Fibroblast of lung (primary cell): ENCODE measurements at regions not wholly inside any gene's neighbourhood (a gene's known extent, or its start where the extent isn't known, plus 50 kb on each side); places are given as distances from the start of the nearest gene placed in this dataset.

Experiments used
- DNase-seq, 2 donors: peaks; one replicate each; pipeline versions ENCODE4 v3.0.0 to v3.0.0-alpha.2; 2010; ENCODE audit warnings: low read depth in 2 of 2
- H2AFZ ChIP-seq: 2 replicates; pipeline ENCODE4 v1.5.1; 2012; ENCODE audit warnings: low read length, control low read depth, inconsistent platforms
- H3K27ac ChIP-seq: 2 replicates; pipeline ENCODE4 v1.5.1; 2011; ENCODE audit warnings: low read length, control low read depth; ENCODE audit not compliant: insufficient read depth
- H3K27me3 ChIP-seq: 2 replicates; pipeline ENCODE4 v1.5.1; 2011; ENCODE audit warnings: mild to moderate bottlenecking, low read length; ENCODE audit not compliant: control insufficient read depth, insufficient read depth
- H3K36me3 ChIP-seq: 2 replicates; pipeline ENCODE4 v1.5.1; 2011; ENCODE audit warnings: low read length; ENCODE audit not compliant: control insufficient read depth, insufficient read depth
- H3K4me1 ChIP-seq: 2 replicates; pipeline ENCODE4 v1.5.1; 2011; ENCODE audit warnings: low read length; ENCODE audit not compliant: control insufficient read depth, insufficient read depth; ENCODE audit errors: extremely low read depth
- H3K4me2 ChIP-seq: 2 replicates; pipeline ENCODE4 v1.5.1; 2011; ENCODE audit warnings: low read length, control low read depth; ENCODE audit not compliant: insufficient read depth; ENCODE audit errors: extremely low read depth
- H3K4me3 ChIP-seq, 4 experiments: fragments of 200-600 bp in 1 of 4; sonication (generic) in 1 of 4; replicated peaks in 1 of 4; 2 replicates each; pipeline ENCODE4 v1.5.1; 2011 to 2016; ENCODE audit warnings: low read length in 4 of 4, low read depth in 3 of 4, mild to moderate bottlenecking in 3 of 4, control low read depth in 2 of 4, inconsistent platforms in 1 of 4, mixed read lengths in 1 of 4; ENCODE audit not compliant: insufficient read depth in 1 of 4; ENCODE audit errors: control extremely low read depth in 1 of 4
- H3K79me2 ChIP-seq: 2 replicates; pipeline ENCODE4 v1.5.1; 2012; ENCODE audit warnings: mild to moderate bottlenecking, low read length, inconsistent platforms; ENCODE audit not compliant: control insufficient read depth, insufficient read depth
- H3K9ac ChIP-seq: 2 replicates; pipeline ENCODE4 v1.5.1; 2011; ENCODE audit warnings: mild to moderate bottlenecking, low read length, control low read depth; ENCODE audit not compliant: insufficient read depth
- H3K9me3 ChIP-seq: 2 replicates; pipeline ENCODE4 v1.5.1; 2012; ENCODE audit warnings: low read depth, low read length; ENCODE audit not compliant: control insufficient read depth, insufficient read depth
- H4K20me1 ChIP-seq: 2 replicates; pipeline ENCODE4 v1.5.1; 2011; ENCODE audit warnings: low read length; ENCODE audit not compliant: control insufficient read depth, insufficient read depth; ENCODE audit errors: extremely low read depth
- EZH2 ChIP-seq: IDR thresholded peaks from 2 replicates; pipeline ENCODE4 v1.5.1; 2012; ENCODE audit warnings: low read length, control low read depth, mild to moderate bottlenecking; ENCODE audit errors: missing control alignments
- TF ChIP-seq, protein P1 (sequence below), 2 donors: IDR thresholded peaks in 1 of 2; conservative IDR thresholded peaks in 1 of 2; 1 replicate in 1 of 2; 2 replicates in 1 of 2; pipeline ENCODE4 v1.5.1; 2011 to 2012; ENCODE audit warnings: low read length in 2 of 2, control low read depth in 1 of 2, inconsistent platforms in 1 of 2, low read depth in 1 of 2, mild to moderate bottlenecking in 1 of 2

DNA sequence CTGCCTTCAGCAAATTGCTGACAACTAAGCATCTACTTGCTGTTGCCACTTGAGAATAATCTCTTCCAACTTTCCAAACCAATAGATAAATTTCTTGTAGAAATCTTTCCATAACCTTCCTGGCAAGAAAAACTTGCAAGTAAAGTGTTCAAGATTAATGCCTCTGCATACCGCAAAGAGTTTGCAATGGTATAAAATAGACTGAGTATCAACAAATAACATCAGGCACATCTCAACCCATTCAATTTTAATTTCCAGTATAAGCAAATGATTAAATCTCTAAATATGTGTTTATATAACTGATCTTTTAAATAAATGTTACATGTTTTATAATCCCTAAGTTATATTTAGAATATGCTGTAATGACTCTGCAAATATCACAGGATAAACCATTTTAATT is 275.2 kb upstream of the AGA start:
- no peak overlapping the region for H3K27ac ChIP-seq
- DNase-seq: peak in 1 of 2 donors; percentile 79
- H3K4me3 ChIP-seq: no peak overlapping the region
- no peak for TF ChIP-seq EZH2
- TF ChIP-seq, protein P1, sequence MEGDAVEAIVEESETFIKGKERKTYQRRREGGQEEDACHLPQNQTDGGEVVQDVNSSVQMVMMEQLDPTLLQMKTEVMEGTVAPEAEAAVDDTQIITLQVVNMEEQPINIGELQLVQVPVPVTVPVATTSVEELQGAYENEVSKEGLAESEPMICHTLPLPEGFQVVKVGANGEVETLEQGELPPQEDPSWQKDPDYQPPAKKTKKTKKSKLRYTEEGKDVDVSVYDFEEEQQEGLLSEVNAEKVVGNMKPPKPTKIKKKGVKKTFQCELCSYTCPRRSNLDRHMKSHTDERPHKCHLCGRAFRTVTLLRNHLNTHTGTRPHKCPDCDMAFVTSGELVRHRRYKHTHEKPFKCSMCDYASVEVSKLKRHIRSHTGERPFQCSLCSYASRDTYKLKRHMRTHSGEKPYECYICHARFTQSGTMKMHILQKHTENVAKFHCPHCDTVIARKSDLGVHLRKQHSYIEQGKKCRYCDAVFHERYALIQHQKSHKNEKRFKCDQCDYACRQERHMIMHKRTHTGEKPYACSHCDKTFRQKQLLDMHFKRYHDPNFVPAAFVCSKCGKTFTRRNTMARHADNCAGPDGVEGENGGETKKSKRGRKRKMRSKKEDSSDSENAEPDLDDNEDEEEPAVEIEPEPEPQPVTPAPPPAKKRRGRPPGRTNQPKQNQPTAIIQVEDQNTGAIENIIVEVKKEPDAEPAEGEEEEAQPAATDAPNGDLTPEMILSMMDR (conservative IDR thresholded peaks at IDR 0.05 in 1 of 2, IDR thresholded peaks at IDR 0.05 in 1 of 2; ENCODE audit: low read depth in 1 of 2, low read length in 2 of 2): no peak
- H3K36me3 ChIP-seq: no peaks in the 10 kb centered on the region
- H3K4me2 ChIP-seq: no peak overlapping the region
- H3K27me3 ChIP-seq: no peaks in the 10 kb centered on the region
- H4K20me1 ChIP-seq: no peaks in the 10 kb centered on the region
- H3K9ac ChIP-seq: no peak overlapping the region
- no peaks in the 10 kb centered on the region for H3K79me2 ChIP-seq
- H3K4me1 ChIP-seq: no peaks in the 10 kb centered on the region
- H3K9me3 ChIP-seq: no peaks in the 10 kb centered on the region
- H2AFZ ChIP-seq: no peak overlapping the region

DNA sequence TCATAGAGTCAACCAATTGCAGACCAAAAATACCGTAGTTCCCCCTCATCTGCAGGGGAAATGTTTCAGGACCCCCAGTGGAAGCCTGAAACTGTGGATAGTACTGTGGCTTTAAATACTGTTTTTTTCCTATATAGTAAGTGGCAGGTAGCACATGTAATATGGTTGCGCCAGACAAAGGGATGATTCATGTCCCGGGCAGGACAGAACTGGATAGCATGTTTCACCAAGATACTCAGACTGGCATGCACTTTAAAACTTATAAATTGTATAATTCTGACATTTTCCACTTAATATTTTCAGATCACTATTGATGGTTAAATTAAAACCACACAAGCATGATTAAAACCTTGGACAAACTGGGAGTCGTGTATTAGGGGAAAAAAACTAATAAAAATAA is 276.3 kb upstream of the AGA start:
- TF ChIP-seq EZH2: no peak
- TF ChIP-seq, protein P1 (conservative IDR thresholded peaks at IDR 0.05 in 1 of 2, IDR thresholded peaks at IDR 0.05 in 1 of 2; ENCODE audit: low read depth in 1 of 2, low read length in 2 of 2): no peak
- Histone ChIP-seq H3K4me3 (no peak overlapping the region), H3K27me3 (no peaks in the 10 kb centered on the region), H3K4me1 (no peaks in the 10 kb centered on the region), H3K9ac (no peak overlapping the region), H3K9me3 (no peaks in the 10 kb centered on the region), H3K27ac (no peak overlapping the region), H2AFZ (no peak overlapping the region), H3K4me2 (no peak overlapping the region), H3K36me3 (no peaks in the 10 kb centered on the region), H3K79me2 (no peaks in the 10 kb centered on the region), H4K20me1 (no peaks in the 10 kb centered on the region)
- no peak for DNase-seq

DNA sequence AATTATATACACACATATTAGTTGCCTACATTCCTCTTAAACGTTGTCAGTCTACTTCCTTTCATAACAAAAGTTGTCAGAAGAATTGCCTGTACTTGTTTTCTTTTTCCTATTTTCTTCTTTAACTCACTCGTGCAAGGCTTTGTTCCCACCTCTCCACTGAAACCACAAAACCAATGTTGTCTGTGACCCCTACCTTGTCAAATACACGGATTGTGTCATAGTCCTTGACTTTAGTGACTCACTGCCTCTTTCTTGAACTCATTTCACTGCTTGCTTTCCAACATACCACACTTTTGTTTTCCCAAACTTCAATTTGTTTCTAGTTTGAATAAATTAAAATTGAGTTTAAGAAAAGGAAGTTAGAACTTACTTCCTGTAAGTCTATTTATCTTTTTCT is 283.9 kb upstream of the AGA start:
- TF ChIP-seq, protein P1 (conservative IDR thresholded peaks at IDR 0.05 in 1 of 2, IDR thresholded peaks at IDR 0.05 in 1 of 2; ENCODE audit: low read depth in 1 of 2, low read length in 2 of 2): no peak
- TF ChIP-seq EZH2: no peak
- peak; percentile 41 to 62 for DNase-seq
- no peaks in the 10 kb centered on the region for H3K27me3 ChIP-seq
- H3K9ac ChIP-seq: no peak overlapping the region
- no peak overlapping the region for H3K4me2 ChIP-seq
- H4K20me1 ChIP-seq: no peaks in the 10 kb centered on the region
- no peaks in the 10 kb centered on the region for H3K4me1 ChIP-seq
- no peak overlapping the region for H3K4me3 ChIP-seq
- no peak overlapping the region for H3K27ac ChIP-seq
- no peaks in the 10 kb centered on the region for H3K79me2 ChIP-seq
- no peaks in the 10 kb centered on the region for H3K9me3 ChIP-seq
- no peak overlapping the region for H2AFZ ChIP-seq
- H3K36me3 ChIP-seq: no peaks in the 10 kb centered on the region
